K562 (cell line): ENCODE measurements at regions not wholly inside any gene's neighbourhood (a gene's known extent, or its start where the extent isn't known, plus 50 kb on each side); places are given as distances from the start of the nearest gene placed in this dataset.

Source experiments
- ATAC-seq: fragments of 200-7000 bp; cut with Tn5 transposase; 3 replicates; pipeline ENCODE4 v1.9.1; 2020; ENCODE audit warnings: moderate library complexity
- BruUV-seq: library from RNA; stranded (reverse); fragments of 400-500 nt; replicated peaks from 2 replicates; lab custom pipeline; 2021; lab: Mats Ljungman, UMichigan
- CTCF ChIA-PET: fragments of 300-600 bp; formaldehyde crosslinking; extraction: SDS; loops from one replicate; lab custom pipeline; 2021; ENCODE audit warnings: low intra/inter-chr PET ratio; lab: Yijun Ruan, JAX
- POLR2A ChIA-PET: fragments of 300-600, 350-650 bp; sonication (Branson Sonifier 250); formaldehyde crosslinking; extraction: SDS; loops from one replicate; lab custom pipeline; 2021; ENCODE audit warnings: antibody characterized with exemption, inconsistent platforms; lab: Yijun Ruan, JAX
- DNase-seq, 4 experiments: peaks; one replicate each; pipeline versions ENCODE4 v3.0.0 to v3.0.0-alpha.2; 2011 to 2018; ENCODE audit warnings: low spot score in 3 of 4, mixed read lengths in 3 of 4; ENCODE audit errors: extremely low read depth in 1 of 4
- FAIRE-seq: peaks from 2 replicates; lab custom pipeline; 2011; peaks lifted over from hg19 to GRCh38; lab: Jason Lieb, UNC
- H2AFZ ChIP-seq: 2 replicates; pipeline ENCODE4 v1.6.0; 2011; ENCODE audit warnings: low read depth, low read length, control low read depth, inconsistent platforms
- H3K27ac ChIP-seq: fragments of 200-600 bp; 3 replicates; pipeline ENCODE4 v1.8.0; 2011; ENCODE audit warnings: low read depth, mild to moderate bottlenecking, control low read depth, inconsistent platforms, low read length, moderate library complexity, mixed read lengths; ENCODE audit errors: extremely low read depth
- H3K27me3 ChIP-seq, 2 experiments: fragments of 300-600 bp in 1 of 2; 2 replicates in 1 of 2; 3 replicates in 1 of 2; pipeline versions ENCODE4 v1.6.0 to v1.8.0; 2011; ENCODE audit warnings: inconsistent platforms in 2 of 2, low read length in 2 of 2, mild to moderate bottlenecking in 1 of 2, mixed read lengths in 1 of 2, moderate library complexity in 1 of 2; ENCODE audit not compliant: control insufficient read depth in 2 of 2, insufficient read depth in 2 of 2
- H3K36me3 ChIP-seq: fragments of 300-600 bp; 3 replicates; pipeline ENCODE4 v1.8.0; 2011; ENCODE audit warnings: mild to moderate bottlenecking, low read length, inconsistent platforms; ENCODE audit not compliant: control insufficient read depth, insufficient read depth
- H3K4me1 ChIP-seq, 2 experiments: fragments of 200-600 bp in 1 of 2; replicated peaks in 1 of 2; 2 replicates in 1 of 2; 3 replicates in 1 of 2; pipeline versions ENCODE4 v1.5.1 to v1.8.0; 2011; ENCODE audit warnings: inconsistent platforms in 2 of 2, low read length in 2 of 2, mild to moderate bottlenecking in 1 of 2, mixed read lengths in 1 of 2, moderate library complexity in 1 of 2; ENCODE audit not compliant: control insufficient read depth in 2 of 2, insufficient read depth in 2 of 2
- H3K4me2 ChIP-seq: 2 replicates; pipeline ENCODE4 v1.6.1; 2011; ENCODE audit warnings: low read length, control low read depth, inconsistent platforms, mixed read lengths; ENCODE audit not compliant: insufficient read depth
- H3K4me3 ChIP-seq: fragments of 200-600 bp; sonication (generic), shearing (Covaris generic); 2 replicates; pipeline ENCODE4 v1.5.1; 2016; ENCODE audit warnings: control low read depth, inconsistent platforms
- H3K79me2 ChIP-seq: fragments of 200-600 bp; 3 replicates; pipeline ENCODE4 v1.8.0; 2011; ENCODE audit warnings: low read length, inconsistent platforms; ENCODE audit not compliant: control insufficient read depth, insufficient read depth
- H3K9ac ChIP-seq, 2 experiments: 2 replicates each; pipeline versions ENCODE4 v1.6.0 to v1.6.1; 2011; ENCODE audit warnings: low read depth in 2 of 2, low read length in 2 of 2, control low read depth in 1 of 2, inconsistent platforms in 1 of 2, mild to moderate bottlenecking in 1 of 2, mixed read lengths in 1 of 2; ENCODE audit not compliant: insufficient read depth in 1 of 2
- H3K9me1 ChIP-seq: one replicate; pipeline ENCODE4 v1.6.0; 2011; ENCODE audit warnings: inconsistent platforms, mild to moderate bottlenecking, low read length, moderate library complexity; ENCODE audit not compliant: control insufficient read depth, insufficient read depth
- H3K9me3 ChIP-seq: replicated peaks from 2 replicates; pipeline ENCODE4 v1.5.1; 2011; ENCODE audit warnings: low read depth, low read length, inconsistent platforms; ENCODE audit not compliant: control insufficient read depth, insufficient read depth
- H4K20me1 ChIP-seq: replicated peaks from 2 replicates; pipeline ENCODE4 v1.6.1; 2011; ENCODE audit warnings: low read length, inconsistent platforms, mixed read lengths; ENCODE audit not compliant: control insufficient read depth, insufficient read depth
- HNRNPK ChIP-seq: fragments of 200-400 bp; formaldehyde crosslinking; IDR thresholded peaks from one replicate; pipeline ENCODE4 v1.6.1; 2018; ENCODE audit warnings: mild to moderate bottlenecking, low read depth, low read length; ENCODE audit not compliant: poor library complexity, severe bottlenecking
- RAD21 ChIP-seq, 2 experiments: fragments of 250-450 bp in 1 of 2; fragments of 450-650 bp in 1 of 2; sonication (Bioruptor Pico) in 1 of 2; formaldehyde crosslinking in 1 of 2; IDR thresholded peaks in 1 of 2; conservative IDR thresholded peaks in 1 of 2; 2 replicates each; pipeline versions ENCODE4 v1.4.0 to v1.8.0; 2020 to 2022; ENCODE audit warnings: mild to moderate bottlenecking in 2 of 2, moderate library complexity in 1 of 2
- WGBS: fragments of 100-300 bp; shearing (Covaris generic); methylation state at CpG from one replicate; pipeline ENCODE4 v1.1.6; 2016; ENCODE audit warnings: low coverage, mixed read lengths; ENCODE audit not compliant: insufficient coverage; ENCODE audit errors: missing lambda C conversion rate; 5-methylcytosine and 5-hydroxymethylcytosine counted together
- in situ Hi-C: fragments of 300-500 bp; cut with MboI; formaldehyde crosslinking; loops from 4 replicates; pipeline ENCODE4 v1.15.0; 2018; ENCODE audit warnings: inconsistent platforms, mixed read lengths
- intact Hi-C: fragments of 100-400 bp; cut with micrococcal nuclease; formaldehyde crosslinking; loops from 2 replicates; pipeline ENCODE4 v1.14.2; 2022
- TF ChIP-seq, protein P1 (sequence below), 3 experiments: IDR thresholded peaks in 2 of 3; conservative IDR thresholded peaks in 1 of 3; 2 replicates each; pipeline ENCODE4 v1.5.1; 2011 to 2012; ENCODE audit warnings: low read length in 3 of 3, mild to moderate bottlenecking in 3 of 3, control low read depth in 2 of 3, improper control_type of control experiment in 1 of 3, inconsistent platforms in 1 of 3, low read depth in 1 of 3, mixed read lengths in 1 of 3, moderate library complexity in 1 of 3; ENCODE audit not compliant: insufficient read depth in 2 of 3

- Histone ChIP-seq H3K4me1 (no peaks in the 10 kb centered on the region), H3K36me3 (no peaks in the 10 kb centered on the region), H3K27me3 (no peaks in the 10 kb centered on the region), H3K79me2 (no peaks in the 10 kb centered on the region), H3K4me3 (no peak overlapping the region), H3K27ac (no peak overlapping the region), H3K4me2 (no peak overlapping the region), H4K20me1 (no peaks in the 10 kb centered on the region), H3K9ac (no peak overlapping the region), H2AFZ (no peak overlapping the region), H3K9me1 (no peaks in the 10 kb centered on the region), H3K9me3 (no peaks in the 10 kb centered on the region)
- POLR2A ChIA-PET: interaction anchor here (0.7 to 1.3 kb wide), 2 partner anchors 9 to 30 kb away, joined by 3 read pairs; no protein-coding TSS in a partner anchor
- WGBS: 0% methylated on average over 6 of the region's 6 CpGs
- no peak for FAIRE-seq
- TF ChIP-seq RAD21 (CRISPR knock-in tag; conservative IDR thresholded peaks at IDR 0.05 in 1 of 2, IDR thresholded peaks at IDR 0.05 in 1 of 2): peak; percentile 20 to 38; a peak in 2 of 4 replicates
- no peak for TF ChIP-seq HNRNPK
- TF ChIP-seq, protein P1, sequence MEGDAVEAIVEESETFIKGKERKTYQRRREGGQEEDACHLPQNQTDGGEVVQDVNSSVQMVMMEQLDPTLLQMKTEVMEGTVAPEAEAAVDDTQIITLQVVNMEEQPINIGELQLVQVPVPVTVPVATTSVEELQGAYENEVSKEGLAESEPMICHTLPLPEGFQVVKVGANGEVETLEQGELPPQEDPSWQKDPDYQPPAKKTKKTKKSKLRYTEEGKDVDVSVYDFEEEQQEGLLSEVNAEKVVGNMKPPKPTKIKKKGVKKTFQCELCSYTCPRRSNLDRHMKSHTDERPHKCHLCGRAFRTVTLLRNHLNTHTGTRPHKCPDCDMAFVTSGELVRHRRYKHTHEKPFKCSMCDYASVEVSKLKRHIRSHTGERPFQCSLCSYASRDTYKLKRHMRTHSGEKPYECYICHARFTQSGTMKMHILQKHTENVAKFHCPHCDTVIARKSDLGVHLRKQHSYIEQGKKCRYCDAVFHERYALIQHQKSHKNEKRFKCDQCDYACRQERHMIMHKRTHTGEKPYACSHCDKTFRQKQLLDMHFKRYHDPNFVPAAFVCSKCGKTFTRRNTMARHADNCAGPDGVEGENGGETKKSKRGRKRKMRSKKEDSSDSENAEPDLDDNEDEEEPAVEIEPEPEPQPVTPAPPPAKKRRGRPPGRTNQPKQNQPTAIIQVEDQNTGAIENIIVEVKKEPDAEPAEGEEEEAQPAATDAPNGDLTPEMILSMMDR (IDR thresholded peaks at IDR 0.05 in 2 of 3, conservative IDR thresholded peaks at IDR 0.05 in 1 of 3; ENCODE audit: insufficient read depth in 2 of 3, low read depth in 1 of 3, low read length in 3 of 3): peak; percentile 4 to 37 (median 34); a peak in 2 of 6 replicates
- DNase-seq: peak in 2 of 4 experiments; percentile 6 to 13
- CTCF ChIA-PET: no interaction called here
- intact Hi-C loops: no loop called here
- BruUV-seq: no TSS peak
- in situ Hi-C loops: no loop called here
- ATAC-seq: no peak
Measured at GRCh38 chr13:46962281-46962941, 65.6 kb upstream of the HTR2A start.
